OCI-LY3 (cell line): ENCODE measurements at regions not wholly inside any gene's neighbourhood (a gene's known extent, or its start where the extent isn't known, plus 50 kb on each side); places are given as distances from the start of the nearest gene placed in this dataset.

Source experiments
- EZH2phosphoT487 ChIP-seq: fragments of 200-600 bp; shearing (Covaris generic); IDR thresholded peaks from 2 replicates; pipeline ENCODE4 v1.6.1; 2018; ENCODE audit warnings: antibody characterized with exemption, mixed run types, low read depth
- TF ChIP-seq, protein P1 (sequence below): fragments of 200-600, 300-600 bp; sonication (generic); IDR thresholded peaks from 2 replicates; pipeline ENCODE4 v1.5.1; 2014; ENCODE audit warnings: antibody characterized with exemption, low read length, low read depth

DNA sequence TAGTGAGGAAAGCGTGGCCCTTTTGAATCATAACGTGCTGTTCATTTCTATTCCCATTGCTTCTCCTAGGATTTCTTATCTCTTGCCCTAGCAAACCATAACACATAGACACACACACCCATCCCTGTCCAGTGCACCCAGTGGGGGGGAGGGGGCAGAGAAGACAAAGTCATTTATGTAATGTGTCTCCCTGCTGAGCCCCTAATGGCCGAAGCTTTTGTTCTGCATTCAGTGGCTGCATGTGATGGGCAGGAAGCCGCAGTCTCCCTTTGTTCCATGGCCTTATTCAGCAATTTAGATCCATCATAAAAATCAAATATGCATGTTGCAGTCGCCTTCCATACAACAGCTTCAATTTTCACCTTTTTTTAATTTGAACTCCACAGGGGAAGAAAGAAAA is 325.4 kb downstream of the ZFHX3 start:
- TF ChIP-seq, protein P1, sequence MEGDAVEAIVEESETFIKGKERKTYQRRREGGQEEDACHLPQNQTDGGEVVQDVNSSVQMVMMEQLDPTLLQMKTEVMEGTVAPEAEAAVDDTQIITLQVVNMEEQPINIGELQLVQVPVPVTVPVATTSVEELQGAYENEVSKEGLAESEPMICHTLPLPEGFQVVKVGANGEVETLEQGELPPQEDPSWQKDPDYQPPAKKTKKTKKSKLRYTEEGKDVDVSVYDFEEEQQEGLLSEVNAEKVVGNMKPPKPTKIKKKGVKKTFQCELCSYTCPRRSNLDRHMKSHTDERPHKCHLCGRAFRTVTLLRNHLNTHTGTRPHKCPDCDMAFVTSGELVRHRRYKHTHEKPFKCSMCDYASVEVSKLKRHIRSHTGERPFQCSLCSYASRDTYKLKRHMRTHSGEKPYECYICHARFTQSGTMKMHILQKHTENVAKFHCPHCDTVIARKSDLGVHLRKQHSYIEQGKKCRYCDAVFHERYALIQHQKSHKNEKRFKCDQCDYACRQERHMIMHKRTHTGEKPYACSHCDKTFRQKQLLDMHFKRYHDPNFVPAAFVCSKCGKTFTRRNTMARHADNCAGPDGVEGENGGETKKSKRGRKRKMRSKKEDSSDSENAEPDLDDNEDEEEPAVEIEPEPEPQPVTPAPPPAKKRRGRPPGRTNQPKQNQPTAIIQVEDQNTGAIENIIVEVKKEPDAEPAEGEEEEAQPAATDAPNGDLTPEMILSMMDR: no peak
- TF ChIP-seq EZH2phosphoT487: no peak
